ENCODE measurements at regions not wholly inside any gene's neighbourhood (a gene's known extent, or its start where the extent isn't known, plus 50 kb on each side); places are given as distances from the start of the nearest gene placed in this dataset.

DNA sequence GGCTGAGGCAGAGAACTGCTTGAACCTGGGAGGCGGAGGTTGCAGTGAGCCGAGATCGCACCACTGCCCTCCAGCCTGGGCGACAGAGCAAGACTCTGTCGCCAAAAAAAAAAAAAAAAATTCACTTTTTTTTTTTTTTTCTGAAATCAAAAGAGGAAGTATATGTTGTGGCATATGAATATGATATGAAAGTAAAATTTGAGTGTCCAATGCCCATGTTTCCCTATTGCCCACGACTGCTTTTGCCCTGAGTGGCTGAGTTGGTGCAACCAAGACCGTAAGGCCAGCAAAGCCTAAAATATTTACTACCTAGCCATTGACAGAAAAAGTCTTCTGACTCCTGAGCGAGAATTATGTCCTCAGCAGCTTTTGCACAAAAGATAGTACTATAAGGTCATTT is 101.7 kb upstream of the PARP11 start:
- H3K36me3 Mint-ChIP-seq (ENCODE audit: low read depth), result no peaks in the 10 kb centered on the region
- no peak overlapping the region for H3K4me3 Mint-ChIP-seq (ENCODE audit: unreplicated experiment)
- TF ChIP-seq, protein P1, sequence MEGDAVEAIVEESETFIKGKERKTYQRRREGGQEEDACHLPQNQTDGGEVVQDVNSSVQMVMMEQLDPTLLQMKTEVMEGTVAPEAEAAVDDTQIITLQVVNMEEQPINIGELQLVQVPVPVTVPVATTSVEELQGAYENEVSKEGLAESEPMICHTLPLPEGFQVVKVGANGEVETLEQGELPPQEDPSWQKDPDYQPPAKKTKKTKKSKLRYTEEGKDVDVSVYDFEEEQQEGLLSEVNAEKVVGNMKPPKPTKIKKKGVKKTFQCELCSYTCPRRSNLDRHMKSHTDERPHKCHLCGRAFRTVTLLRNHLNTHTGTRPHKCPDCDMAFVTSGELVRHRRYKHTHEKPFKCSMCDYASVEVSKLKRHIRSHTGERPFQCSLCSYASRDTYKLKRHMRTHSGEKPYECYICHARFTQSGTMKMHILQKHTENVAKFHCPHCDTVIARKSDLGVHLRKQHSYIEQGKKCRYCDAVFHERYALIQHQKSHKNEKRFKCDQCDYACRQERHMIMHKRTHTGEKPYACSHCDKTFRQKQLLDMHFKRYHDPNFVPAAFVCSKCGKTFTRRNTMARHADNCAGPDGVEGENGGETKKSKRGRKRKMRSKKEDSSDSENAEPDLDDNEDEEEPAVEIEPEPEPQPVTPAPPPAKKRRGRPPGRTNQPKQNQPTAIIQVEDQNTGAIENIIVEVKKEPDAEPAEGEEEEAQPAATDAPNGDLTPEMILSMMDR (IDR thresholded peaks at IDR 0.05), result no peak
- no peaks in the 10 kb centered on the region for H3K9me3 Mint-ChIP-seq (ENCODE audit: low read depth)
- H3K4me1 Mint-ChIP-seq (ENCODE audit: low read depth), result no peaks in the 10 kb centered on the region
- no peak for DNase-seq (ENCODE audit: low spot score)
- H3K27me3 Mint-ChIP-seq (ENCODE audit: low read depth), result peaks cover 8% of the 10 kb centered on the region
- no peak overlapping the region for H3K27ac Mint-ChIP-seq (ENCODE audit: unreplicated experiment)

DNA sequence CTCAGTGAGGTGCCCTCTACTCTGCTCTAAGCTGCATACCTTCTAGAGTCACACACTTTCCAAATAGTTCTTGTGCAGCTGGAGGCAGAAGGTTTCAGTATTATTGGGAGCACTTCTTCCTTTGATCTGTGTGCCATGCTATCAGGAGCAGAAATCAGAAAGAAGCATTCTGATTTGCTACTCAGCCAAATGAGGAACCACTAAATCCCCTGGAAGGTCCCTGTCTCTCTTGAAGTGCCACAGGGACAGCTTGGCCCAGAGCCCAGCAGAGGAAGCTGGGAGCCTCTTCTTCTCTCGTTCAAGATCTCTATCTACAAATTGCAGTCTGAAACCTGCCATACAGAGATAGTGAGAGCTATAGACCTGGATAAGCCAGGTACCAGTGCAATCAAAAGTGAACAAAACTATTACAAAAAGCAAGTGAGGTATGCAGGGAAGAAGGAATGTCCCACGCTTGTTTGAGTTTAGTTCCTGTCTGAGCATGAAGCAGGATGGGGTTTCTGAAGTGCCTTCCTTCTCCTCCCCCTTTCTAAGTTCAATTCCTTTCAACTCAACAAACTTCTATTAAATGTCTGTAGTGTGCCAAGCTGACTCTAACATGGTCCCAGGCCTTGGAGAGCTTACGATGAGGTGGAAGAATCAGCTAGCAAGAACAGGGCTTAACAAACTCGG is 100.9 kb upstream of the PARP11 start:
- DNase-seq (ENCODE audit: low spot score), result no peak
- peaks cover 8% of the 10 kb centered on the region for H3K27me3 Mint-ChIP-seq (ENCODE audit: low read depth)
- H3K36me3 Mint-ChIP-seq (ENCODE audit: low read depth), result no peaks in the 10 kb centered on the region
- H3K4me1 Mint-ChIP-seq (ENCODE audit: low read depth), result no peaks in the 10 kb centered on the region
- no peak overlapping the region for H3K4me3 Mint-ChIP-seq (ENCODE audit: unreplicated experiment)
- TF ChIP-seq, protein P1 (IDR thresholded peaks at IDR 0.05), result no peak
- H3K9me3 Mint-ChIP-seq (ENCODE audit: low read depth), result no peaks in the 10 kb centered on the region
- no peak overlapping the region for H3K27ac Mint-ChIP-seq (ENCODE audit: unreplicated experiment)

DNA sequence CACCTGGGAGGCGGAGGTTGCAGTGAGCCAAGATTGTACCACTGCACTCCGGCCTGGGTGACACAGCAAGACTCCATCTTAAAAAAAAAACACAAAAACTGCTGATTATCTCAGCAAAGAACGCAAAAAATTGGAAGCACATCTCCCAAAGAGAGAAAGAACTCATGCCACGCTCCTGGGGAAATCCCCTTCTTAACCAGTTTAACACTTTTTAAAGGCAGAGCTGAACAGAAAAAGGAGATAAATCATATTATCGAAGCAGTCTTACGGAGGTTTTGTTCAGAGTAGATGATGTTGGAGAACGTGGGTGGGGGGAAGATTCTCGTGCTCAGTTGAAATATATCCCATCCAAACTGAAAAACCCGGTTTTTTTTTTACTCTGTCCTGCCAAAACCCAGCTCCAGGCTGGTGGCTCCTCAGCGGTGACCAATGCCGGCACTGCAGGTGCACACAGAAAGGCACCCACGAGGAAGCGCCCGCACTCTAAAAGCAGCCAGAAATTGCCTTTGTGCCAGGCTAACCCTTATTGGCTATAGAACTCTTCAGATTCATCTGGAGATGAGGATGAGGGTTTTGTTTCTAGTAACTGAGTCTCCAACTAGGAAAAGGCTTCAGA is 100.2 kb upstream of the PARP11 start:
- H3K27me3 Mint-ChIP-seq (ENCODE audit: low read depth), result peaks cover 12% of the 10 kb centered on the region
- H3K4me3 Mint-ChIP-seq (ENCODE audit: unreplicated experiment), result no peak overlapping the region

DNA sequence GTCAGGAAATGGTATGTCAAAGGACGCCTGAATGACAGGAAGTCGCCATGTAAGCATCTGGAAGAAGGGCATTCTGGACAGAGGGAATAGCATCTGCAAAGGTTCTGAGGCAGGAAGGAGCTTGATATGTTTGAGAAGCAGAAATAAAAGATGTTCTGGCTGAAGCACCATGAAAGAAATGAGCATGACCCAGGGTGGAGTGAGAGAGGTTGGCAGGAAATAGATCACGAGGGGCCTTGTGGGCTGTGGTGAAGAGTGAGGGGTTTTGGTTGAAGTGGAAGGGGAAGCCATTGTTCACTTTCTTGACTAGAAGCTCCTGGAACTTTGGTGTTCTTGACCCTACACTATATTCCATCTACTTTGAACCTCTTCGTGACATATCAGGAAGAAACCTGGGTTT is 99.4 kb upstream of the PARP11 start:
- Mint-ChIP-seq H3K27ac (ENCODE audit: unreplicated experiment) (no peak overlapping the region), H3K36me3 (ENCODE audit: low read depth) (no peaks in the 10 kb centered on the region), H3K4me3 (ENCODE audit: unreplicated experiment) (no peak overlapping the region), H3K9me3 (ENCODE audit: low read depth) (no peaks in the 10 kb centered on the region), H3K27me3 (ENCODE audit: low read depth) (peaks cover 12% of the 10 kb centered on the region), H3K4me1 (ENCODE audit: low read depth) (no peaks in the 10 kb centered on the region)
- TF ChIP-seq, protein P1 (IDR thresholded peaks at IDR 0.05), result no peak
- DNase-seq (ENCODE audit: low spot score), result no peak

More for the DNA sequence above, 100.2 kb upstream of the PARP11 start:
- H3K4me1 Mint-ChIP-seq (ENCODE audit: low read depth), result no peaks in the 10 kb centered on the region
- TF ChIP-seq, protein P1 (IDR thresholded peaks at IDR 0.05), result no peak
- DNase-seq (ENCODE audit: low spot score), result no peak
- H3K27ac Mint-ChIP-seq (ENCODE audit: unreplicated experiment), result no peak overlapping the region
- H3K9me3 Mint-ChIP-seq (ENCODE audit: low read depth), result no peaks in the 10 kb centered on the region
- H3K36me3 Mint-ChIP-seq (ENCODE audit: low read depth), result no peaks in the 10 kb centered on the region

DNA sequence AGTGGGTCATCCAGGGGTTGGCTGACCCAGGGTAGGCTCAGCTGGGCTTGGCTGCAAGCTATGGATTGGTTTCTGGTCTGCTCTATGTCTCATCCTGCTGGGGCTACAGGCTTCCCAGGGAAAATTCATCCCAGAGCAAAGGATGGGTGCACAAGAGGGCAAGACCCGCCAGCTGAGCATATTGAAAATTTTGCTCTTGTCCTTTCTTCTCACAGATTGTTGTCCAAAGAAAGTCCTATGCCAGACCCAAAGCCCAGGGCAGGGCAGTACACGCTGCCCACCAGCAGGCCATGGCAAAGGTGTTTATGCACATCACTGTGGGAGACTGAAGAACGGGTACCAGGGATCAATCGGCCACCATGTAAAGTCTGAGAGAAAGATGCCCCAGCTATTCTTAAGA is 95.3 kb upstream of the PARP11 start:
- DNase-seq (ENCODE audit: low spot score), result no peak
- Mint-ChIP-seq H3K27me3 (ENCODE audit: low read depth) (peaks cover 7% of the 10 kb centered on the region), H3K9me3 (ENCODE audit: low read depth) (no peaks in the 10 kb centered on the region), H3K4me1 (ENCODE audit: low read depth) (no peaks in the 10 kb centered on the region), H3K4me3 (ENCODE audit: unreplicated experiment) (no peak overlapping the region), H3K36me3 (ENCODE audit: low read depth) (no peaks in the 10 kb centered on the region), H3K27ac (ENCODE audit: unreplicated experiment) (no peak overlapping the region)
- TF ChIP-seq, protein P1 (IDR thresholded peaks at IDR 0.05), result no peak
